ENCODE measurements at regions not wholly inside any gene's neighbourhood (a gene's known extent, or its start where the extent isn't known, plus 50 kb on each side); places are given as distances from the start of the nearest gene placed in this dataset.

DNA sequence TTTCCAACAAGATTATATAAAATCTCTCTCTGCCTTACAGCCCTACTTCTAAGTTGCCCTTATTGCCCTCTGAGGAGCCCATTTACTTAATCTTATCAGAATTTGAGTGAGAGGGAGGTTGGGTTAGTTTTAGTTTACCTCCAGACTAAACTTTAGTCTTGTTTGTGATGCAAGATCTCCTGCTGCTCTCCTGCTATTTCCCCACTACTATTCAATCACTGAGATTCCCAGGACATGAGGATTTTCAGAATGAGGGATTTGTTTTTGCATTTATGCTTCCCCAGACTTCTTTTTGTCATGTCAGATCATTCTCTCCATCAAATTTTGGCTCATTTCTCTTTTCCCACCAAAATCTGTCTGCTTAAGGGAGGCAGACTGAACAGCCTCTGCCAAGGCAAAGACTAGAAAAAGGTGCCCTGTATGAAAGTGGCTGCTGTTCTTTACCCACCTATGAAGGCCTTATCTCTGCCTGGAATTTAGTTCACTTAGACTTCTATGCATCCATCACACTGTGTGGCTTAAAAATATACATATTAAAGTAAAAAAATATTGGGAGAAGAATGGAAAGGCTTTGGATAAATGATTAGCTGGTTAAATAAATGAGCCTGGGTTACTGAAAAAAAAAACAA, 401.3 kb downstream of the PID1 start:
- no peaks in the 10 kb centered on the region for H3K36me3 ChIP-seq
- no peak for DNase-seq

DNA sequence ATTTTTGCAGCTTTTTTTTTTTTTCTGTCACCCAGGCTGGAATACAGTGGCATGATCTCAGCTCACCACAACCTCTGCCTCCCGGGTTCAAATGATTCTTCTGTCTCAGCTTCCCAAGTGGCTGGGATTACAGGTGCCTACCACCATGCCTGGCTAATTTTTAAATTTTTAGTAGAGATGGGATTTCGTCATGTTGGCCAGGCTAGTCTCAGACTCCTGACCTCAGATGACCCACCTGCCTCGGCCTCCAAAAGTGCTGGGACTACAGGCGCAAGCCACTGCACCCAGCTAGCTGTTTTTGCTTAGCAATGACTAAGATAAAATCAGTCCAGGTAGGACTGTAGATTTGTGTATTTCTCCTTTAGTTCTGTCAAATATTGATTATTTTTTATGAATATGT, 403.7 kb downstream of the PID1 start:
- Histone ChIP-seq H3K9me3 (no peaks in the 10 kb centered on the region), H3K36me3 (no peaks in the 10 kb centered on the region), H3K4me1 (no peaks in the 10 kb centered on the region), H3K27me3 (no peaks in the 10 kb centered on the region), H3K4me3 (no peak overlapping the region), H3K27ac (no peak overlapping the region)
- no peak for DNase-seq
- TF ChIP-seq CTCF (IDR thresholded peaks at IDR 0.05) (no peak), POLR2A (IDR thresholded peaks at IDR 0.05) (no peak)

More for the DNA sequence above, 401.3 kb downstream of the PID1 start:
- Histone ChIP-seq H3K27me3 (no peaks in the 10 kb centered on the region), H3K4me1 (no peaks in the 10 kb centered on the region), H3K9me3 (no peaks in the 10 kb centered on the region), H3K4me3 (no peak overlapping the region), H3K27ac (no peak overlapping the region)
- TF ChIP-seq CTCF (IDR thresholded peaks at IDR 0.05) (no peak), POLR2A (IDR thresholded peaks at IDR 0.05) (no peak)

- DNase-seq = no peak
- H3K36me3 ChIP-seq = no peaks in the 10 kb centered on the region
- no peaks in the 10 kb centered on the region for H3K4me1 ChIP-seq
- no peak for TF ChIP-seq POLR2A (IDR thresholded peaks at IDR 0.05)
- no peak for TF ChIP-seq CTCF (IDR thresholded peaks at IDR 0.05)
- H3K27me3 ChIP-seq = no peaks in the 10 kb centered on the region
- H3K27ac ChIP-seq = no peak overlapping the region
- no peak overlapping the region for H3K4me3 ChIP-seq
- no peaks in the 10 kb centered on the region for H3K9me3 ChIP-seq
These were observed 404.3 kb downstream of the PID1 start for GRCh38 chr2:228866781-228867180.

- H3K27ac ChIP-seq = no peak overlapping the region
- TF ChIP-seq POLR2A (IDR thresholded peaks at IDR 0.05) = no peak
- TF ChIP-seq CTCF (IDR thresholded peaks at IDR 0.05) = no peak
- H3K4me3 ChIP-seq = no peak overlapping the region
These were observed 405.0 kb downstream of the PID1 start for GRCh38 chr2:228866044-228866443.

GRCh38 chr2:228864131-228864530, 407.0 kb downstream of the PID1 start:
- TF ChIP-seq POLR2A (IDR thresholded peaks at IDR 0.05) = no peak
- no peak for TF ChIP-seq CTCF (IDR thresholded peaks at IDR 0.05)
- Histone ChIP-seq H3K4me3 (no peak overlapping the region), H3K27ac (no peak overlapping the region), H3K9me3 (no peaks in the 10 kb centered on the region), H3K36me3 (no peaks in the 10 kb centered on the region), H3K27me3 (no peaks in the 10 kb centered on the region), H3K4me1 (no peaks in the 10 kb centered on the region)
- no peak for DNase-seq

More at GRCh38 chr2:228866044-228866443, 405.0 kb downstream of the PID1 start:
- no peaks in the 10 kb centered on the region for H3K9me3 ChIP-seq
- no peaks in the 10 kb centered on the region for H3K27me3 ChIP-seq
- no peaks in the 10 kb centered on the region for H3K36me3 ChIP-seq
- no peaks in the 10 kb centered on the region for H3K4me1 ChIP-seq
- no peak for DNase-seq

Data from Peyer's patch (tissue), 4 donors.